ENCODE measurements at regions not wholly inside any gene's neighbourhood (a gene's known extent, or its start where the extent isn't known, plus 50 kb on each side); places are given as distances from the start of the nearest gene placed in this dataset.
"Not testable (repeated sequence)": the region's sequence is repeated elsewhere in the genome, so short reads cannot be mapped to it uniquely, and the experiment has no call there.

GRCh38 chr5:1731091-1731639 lies 68.5 kb downstream of the MRPL36 start:
- peak; percentile 32 for DNase-seq

- DNase-seq, result peak; percentile 40
Measured at GRCh38 chr5:1730487-1730847, 69.2 kb downstream of the MRPL36 start.

GRCh38 chr5:1729641-1730486 lies 69.8 kb downstream of the MRPL36 start:
- DNase-seq, result peak; percentile 42

GRCh38 chr5:1728846-1729245 lies 70.8 kb downstream of the MRPL36 start:
- DNase-seq, result peak; percentile 43

DNA sequence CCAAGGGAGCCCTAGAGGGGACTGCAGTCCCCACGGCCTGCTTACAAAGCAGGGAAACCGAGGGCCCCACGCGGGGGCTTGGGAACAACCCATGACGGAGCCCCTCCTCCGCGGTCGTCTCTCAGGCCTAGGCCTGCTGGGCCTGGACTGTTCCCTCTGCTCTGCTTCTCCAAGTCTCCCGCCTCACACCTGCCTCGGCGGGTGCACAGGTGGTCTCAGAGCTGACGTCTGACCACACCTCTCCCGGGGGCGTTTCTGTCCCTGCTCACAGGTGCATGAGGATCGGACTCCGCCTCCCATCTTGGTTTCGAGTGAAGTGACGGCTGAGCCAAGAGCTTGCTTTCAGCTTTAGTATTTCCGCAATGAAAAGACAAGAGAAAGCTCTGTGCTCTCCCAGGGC lies 72.1 kb downstream of the MRPL36 start:
- peak; percentile 22 for DNase-seq

- no peak for DNase-seq
Measured at GRCh38 chr5:1726956-1727355, 72.7 kb downstream of the MRPL36 start.

- DNase-seq, result peak; percentile 35
Measured at GRCh38 chr5:1726469-1726865, 73.2 kb downstream of the MRPL36 start.

DNA sequence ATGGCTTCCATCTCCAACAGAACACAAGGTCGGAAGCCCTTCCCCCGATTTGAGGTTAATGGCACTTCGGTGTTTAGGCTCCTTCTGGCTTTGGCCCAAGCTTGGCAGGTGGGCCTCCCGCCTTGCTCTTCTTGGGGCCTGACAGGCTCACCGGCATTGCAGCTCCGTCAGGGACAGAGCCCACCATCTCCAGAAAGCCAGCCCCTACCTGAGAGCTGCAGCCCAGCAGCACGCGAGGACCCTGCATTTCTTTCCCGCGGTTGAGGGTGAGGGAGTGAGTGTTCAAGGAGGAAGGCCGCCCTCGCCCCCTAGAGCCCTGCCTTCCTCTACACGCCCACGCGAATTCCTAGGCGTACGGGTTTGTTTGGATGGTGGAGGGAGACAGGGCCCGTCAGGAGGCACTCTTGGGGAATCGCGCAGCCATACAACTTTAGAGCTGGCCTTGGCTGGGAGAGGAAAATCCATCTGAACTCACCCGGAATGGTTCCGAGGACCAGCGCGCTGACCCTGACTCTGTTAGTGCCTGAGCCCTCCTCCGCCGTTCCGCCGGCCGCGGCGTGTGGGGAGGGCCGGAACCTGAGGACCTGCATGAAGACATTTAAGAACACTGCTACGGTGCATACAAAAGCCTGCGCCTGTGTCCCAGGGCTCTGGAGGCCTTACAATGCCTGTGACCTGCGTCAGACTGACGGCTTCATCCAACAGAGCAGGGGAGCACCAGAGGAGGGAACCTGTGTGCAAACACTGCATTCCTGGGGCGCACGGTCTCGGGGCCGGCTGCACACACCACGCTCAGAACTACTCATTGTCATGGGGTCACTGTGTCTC lies 73.8 kb downstream of the MRPL36 start:
- DNase-seq, result peak; percentile 70

DNA sequence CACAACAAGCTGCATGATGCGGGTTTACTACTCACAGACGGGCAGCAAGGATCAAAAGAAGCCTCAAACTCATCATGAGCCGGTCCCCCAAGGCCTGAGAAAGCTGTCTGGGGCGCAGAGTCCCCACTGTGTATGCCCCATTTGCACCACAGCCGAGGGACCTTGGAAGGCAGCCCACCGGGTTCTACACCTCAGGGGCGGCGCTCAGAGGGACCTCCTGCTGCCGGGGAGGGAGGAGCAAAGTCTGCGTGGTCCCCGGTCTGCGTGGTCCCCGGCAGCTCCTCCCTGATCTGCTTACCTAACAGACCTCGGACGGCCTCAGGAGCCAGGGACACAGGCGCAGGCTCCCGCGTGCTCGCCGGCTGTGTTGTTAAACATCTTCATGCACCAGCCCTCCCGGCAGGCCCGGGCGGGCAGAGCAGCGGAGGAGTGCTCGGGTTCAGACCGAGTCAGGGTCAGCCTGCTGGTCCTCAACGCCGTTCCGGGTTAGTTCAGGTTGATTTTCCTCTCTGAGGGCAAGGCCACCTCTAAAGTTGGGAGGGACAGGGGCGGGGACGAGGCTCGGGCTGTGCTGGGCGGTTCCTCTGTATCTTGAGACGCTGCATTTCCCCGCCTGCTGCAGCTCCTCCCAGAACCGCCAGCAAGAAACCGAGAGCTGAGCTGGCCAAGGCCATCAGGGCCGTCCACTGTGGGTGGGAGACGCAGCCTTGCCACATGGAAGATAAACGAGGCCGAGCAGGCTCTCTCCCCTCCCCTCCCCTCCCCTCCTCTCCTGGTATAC lies 74.6 kb downstream of the MRPL36 start:
- DNase-seq, result peak; percentile 77

DNA sequence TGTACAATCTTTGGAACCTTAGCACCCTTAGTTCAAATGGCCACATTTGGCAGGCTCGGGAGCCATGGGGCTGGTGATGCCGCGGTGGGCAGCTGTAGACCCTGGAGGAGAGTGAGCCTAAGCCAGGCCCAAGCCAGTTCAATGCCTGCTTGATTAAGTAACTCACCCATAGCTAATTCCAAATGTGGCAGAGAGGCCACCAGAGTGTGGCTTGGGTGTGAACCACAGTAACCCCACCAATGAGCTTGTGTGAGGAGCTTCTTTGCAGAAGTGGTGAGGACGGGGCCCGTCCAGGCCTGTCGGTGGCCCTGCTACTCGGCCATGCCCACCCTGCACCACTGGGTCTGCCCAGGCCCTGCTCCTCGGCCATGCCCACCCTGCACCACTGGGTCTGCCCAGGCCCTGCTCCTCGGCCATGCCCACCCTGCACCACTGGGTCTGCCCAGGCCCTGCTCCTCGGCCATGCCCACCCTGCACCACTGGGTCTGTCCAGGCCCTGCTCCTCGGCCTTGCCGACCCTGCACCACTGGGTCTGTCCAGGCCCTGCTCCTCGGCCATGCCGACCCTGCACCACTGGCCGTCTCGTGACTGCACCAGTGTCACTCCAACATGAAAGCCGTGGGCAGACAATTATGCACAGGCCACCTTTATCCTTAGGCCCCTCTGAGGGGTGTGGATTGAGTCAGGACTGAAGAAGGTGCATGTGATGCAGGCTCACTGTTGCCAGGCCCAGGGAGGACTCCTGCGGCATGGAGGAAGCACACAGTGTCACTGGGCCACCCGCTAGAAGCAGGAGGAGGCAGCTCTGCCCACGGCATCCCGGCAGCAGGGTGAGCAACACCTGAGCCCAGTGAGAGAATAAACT lies 75.4 kb downstream of the MRPL36 start:
- DNase-seq, result peak; percentile 51

DNA sequence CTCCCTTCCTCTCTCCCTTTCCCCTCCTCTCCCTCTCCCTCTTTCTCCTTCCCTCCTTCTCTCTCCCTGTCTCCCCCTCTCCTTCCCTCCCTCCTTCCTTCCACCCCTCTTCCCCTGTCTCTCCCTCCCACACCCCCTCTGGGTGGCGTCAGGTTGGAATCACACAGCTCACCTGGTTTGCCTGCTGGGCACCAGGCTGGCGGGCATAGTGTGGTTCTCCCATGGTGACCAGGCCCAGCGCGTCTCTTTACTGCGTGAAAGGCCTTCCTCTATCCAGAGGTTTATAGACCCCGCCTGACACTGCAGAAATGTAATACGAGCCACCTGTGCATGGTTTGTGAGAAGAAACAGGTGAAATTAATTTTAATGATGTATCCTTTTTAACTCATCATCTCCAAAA lies 76.2 kb downstream of the MRPL36 start:
- peak; percentile 36 for DNase-seq

- peak; percentile 22 for DNase-seq
Measured at GRCh38 chr5:1722877-1723276, 76.8 kb downstream of the MRPL36 start.

GRCh38 chr5:1720396-1721110 lies 79.1 kb downstream of the MRPL36 start:
- peak; percentile 23 for DNase-seq

- peak; percentile 24 for DNase-seq
Measured at GRCh38 chr5:1719860-1720259, 79.8 kb downstream of the MRPL36 start.

DNA sequence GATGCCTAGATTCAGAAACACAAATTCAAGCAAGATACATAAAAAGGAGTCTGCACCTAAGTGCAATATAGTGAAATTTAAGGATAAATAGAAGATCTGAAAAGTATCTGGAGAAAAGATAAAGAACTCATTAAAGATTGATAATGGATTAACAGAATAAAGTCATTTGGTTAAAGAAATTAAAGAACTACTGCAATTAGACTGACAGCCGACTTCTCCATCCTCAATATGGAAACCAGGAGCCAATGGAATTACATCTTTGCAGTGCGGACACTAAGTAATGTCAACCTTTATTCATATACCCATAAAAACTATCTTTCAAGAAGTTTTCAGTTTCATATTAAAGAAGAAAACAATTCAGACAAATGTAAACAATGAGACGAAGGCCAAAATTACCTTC lies 81.0 kb downstream of the MRPL36 start:
- DNase-seq, result no peak

GRCh38 chr5:1710091-1710490 lies 89.5 kb downstream of the MRPL36 start:
- not testable (repeated sequence) for DNase-seq

DNA sequence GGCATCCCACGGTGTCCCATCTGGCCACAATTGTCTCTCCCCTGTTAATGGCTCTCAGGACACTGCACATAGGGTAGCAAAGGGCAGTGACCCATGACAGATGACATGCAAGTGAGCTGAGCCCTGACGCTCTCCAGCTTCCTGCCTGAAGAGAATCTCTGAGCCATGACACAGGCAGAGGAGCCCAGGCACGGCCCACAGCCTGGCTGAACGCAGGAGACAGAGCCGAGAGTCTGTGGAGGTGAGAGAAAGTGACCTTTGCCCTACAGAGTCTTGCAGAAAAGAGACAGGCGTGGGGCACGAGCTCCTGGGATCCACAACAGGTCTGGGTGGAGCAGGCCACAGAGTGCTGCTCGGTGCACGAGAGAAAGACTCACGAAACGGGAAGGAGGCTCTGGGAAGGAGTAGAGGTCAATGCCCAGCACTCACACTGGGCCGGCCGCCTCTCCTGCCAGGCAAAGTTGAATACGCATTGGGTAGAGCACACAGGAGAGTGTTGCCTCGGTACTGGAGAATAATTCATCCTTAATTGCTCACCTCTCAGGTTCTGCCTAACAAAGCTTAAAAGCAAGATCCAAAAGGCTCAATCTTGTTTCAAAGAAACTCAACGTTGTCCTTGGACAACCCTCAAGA lies 90.3 kb downstream of the MRPL36 start:
- peak; percentile 66 for DNase-seq

DNA sequence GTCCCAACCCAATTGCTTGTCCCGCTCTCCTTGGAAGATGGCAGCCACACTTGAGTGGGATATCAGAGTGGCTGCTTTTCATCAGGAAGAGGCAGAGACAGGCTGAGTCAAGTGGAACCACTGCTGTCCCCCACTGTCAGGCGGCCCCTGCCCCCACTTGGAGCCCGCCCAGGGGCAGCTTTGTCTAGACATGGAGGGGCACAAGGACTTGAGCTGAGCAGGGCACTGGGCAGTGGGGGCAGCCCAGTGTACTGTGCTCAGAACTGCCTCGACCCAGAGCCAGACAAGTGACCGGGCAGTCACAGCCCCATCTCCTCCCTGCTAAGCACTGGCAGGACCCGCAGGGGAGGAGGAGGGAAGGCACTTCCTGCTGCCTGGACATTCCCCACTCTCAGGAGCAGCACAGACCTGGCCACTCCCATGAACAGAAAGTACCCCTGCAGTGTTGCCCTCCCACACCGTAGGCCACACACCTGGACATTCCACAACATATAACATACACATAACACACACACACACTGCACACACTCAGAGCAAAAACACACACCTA lies 91.0 kb downstream of the MRPL36 start:
- peak; percentile 57 for DNase-seq

DNA sequence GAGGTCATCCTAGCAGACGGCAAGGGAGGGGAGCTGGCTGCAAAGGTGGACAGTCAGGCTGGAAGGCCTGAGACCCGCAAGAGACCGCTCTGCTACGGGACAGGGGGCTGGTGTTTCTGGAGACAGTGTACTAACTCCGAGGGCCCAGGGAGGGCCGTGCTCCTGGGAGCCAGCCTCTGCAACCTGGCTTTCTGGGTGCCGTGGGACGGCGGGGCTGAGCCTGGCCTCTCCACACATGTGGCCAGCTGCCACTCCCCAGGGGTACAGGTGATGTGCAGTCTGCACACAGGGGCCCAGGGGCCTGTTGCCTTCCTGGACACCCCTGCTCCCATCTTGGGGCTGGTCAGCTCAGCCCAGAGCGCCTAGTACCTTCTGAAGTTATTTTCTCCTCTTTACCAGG lies 92.2 kb downstream of the MRPL36 start:
- DNase-seq, result no peak

DNA sequence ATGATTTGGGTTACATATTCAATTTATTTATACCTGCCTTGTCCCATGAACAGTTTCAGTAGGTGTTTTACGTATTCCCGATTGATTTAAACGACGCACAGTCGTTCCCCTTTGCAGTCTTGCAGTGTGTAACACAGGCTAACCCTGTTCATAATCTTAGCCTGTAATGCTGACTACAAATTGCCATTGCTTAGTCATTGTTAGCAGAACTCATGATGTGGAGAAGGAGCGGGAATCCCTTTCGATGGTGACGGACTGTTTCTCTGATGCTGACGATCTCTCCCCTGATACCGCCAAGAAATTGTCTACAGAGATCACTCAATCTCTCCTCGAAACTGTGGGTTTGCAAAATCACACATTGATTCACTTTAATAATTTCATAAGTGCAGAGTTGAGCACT lies 93.2 kb downstream of the MRPL36 start:
- no peak for DNase-seq

Measured in islet precursor cell (in vitro differentiated cells).